ENCODE measurements at regions not wholly inside any gene's neighbourhood (a gene's known extent, or its start where the extent isn't known, plus 50 kb on each side); places are given as distances from the start of the nearest gene placed in this dataset.
"Not testable (repeated sequence)": the region's sequence is repeated elsewhere in the genome, so short reads cannot be mapped to it uniquely, and the experiment has no call there.

- peak; percentile 54 for DNase-seq (ENCODE audit: low spot score)
These were observed 78.0 kb upstream of the PNPT1 start for GRCh38 chr2:55771612-55772011.

GRCh38 chr2:55768991-55769390 is 75.3 kb upstream of the PNPT1 start:
- no peak for DNase-seq (ENCODE audit: low spot score)

GRCh38 chr2:55766947-55767346 is 73.3 kb upstream of the PNPT1 start:
- DNase-seq (ENCODE audit: low spot score), result no peak

GRCh38 chr2:55765708-55766107 is 72.1 kb upstream of the PNPT1 start:
- not testable (repeated sequence) for DNase-seq (ENCODE audit: low spot score)

- DNase-seq (ENCODE audit: low spot score), result no peak
These were observed 70.1 kb upstream of the PNPT1 start for GRCh38 chr2:55763721-55764120.

GRCh38 chr2:55761526-55761925 is 67.9 kb upstream of the PNPT1 start:
- no peak for DNase-seq (ENCODE audit: low spot score)

DNA sequence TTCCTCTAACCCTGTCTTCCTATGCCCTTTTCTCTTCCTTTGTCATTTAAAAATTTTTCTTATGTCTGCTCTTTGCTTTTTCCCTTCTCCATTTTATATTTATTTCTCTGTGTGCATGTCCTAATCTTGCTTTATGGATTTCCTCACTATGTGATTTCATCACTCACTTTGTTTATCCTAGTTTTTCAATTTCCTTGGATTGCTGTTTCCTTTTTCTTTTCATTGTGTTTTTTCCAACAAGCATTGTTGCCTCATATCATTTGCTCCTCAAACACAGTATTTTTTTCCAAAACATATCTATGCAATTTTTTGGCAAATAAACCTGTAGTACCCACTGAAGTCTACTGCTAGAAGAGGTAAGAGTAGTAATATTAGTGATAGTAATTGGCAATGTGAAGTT is 67.4 kb upstream of the PNPT1 start:
- DNase-seq (ENCODE audit: low spot score), result no peak

DNA sequence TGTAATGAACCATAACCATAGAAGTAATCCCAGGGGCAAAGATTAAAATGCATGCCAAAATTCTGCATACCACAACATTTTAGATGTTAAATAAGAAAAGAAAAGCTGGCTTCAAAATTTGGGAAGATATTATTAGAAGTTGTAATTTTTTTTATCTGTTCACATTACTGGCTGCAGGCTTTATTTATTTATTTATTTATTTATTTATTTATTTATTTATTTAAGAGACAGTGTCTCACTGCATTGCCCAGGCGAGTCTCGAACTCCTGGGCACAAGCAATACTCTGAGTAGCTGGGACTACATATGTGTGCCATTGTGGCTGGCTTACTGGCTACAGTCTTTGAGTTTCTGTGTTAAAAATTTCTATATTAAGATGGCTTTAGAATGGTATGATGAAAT is 66.5 kb upstream of the PNPT1 start:
- no peak for DNase-seq (ENCODE audit: low spot score)

GRCh38 chr2:55759271-55759921 is 65.8 kb upstream of the PNPT1 start:
- DNase-seq (ENCODE audit: low spot score), result no peak

GRCh38 chr2:55751966-55752365 is 58.3 kb upstream of the PNPT1 start:
- DNase-seq (ENCODE audit: low spot score), result no peak

GRCh38 chr2:55743583-55743982 is 49.9 kb upstream of the PNPT1 start:
- no peak for DNase-seq (ENCODE audit: low spot score)

Measured in pons (tissue), 1 donor.